CD4-positive, alpha-beta T cell (primary cell): ENCODE measurements at regions not wholly inside any gene's neighbourhood (a gene's known extent, or its start where the extent isn't known, plus 50 kb on each side); places are given as distances from the start of the nearest gene placed in this dataset.

Experiments used
- ATAC-seq: fragments of 200-7000 bp; cut with Tn5 transposase; one replicate; pipeline ENCODE4 v1.10.0; 2022; ENCODE audit warnings: mild to moderate bottlenecking; ENCODE audit not compliant: poor library complexity
- CTCF ChIA-PET: fragments of 350-600 bp; sonication (Branson Sonifier 250); formaldehyde crosslinking; loops from one replicate; lab custom pipeline; 2021; ENCODE audit warnings: antibody characterized with exemption, inconsistent platforms; lab: Charles Lee
- POLR2A ChIA-PET: fragments of 350-600 bp; sonication (Branson Sonifier 250); formaldehyde crosslinking; loops from one replicate; lab custom pipeline; 2021; ENCODE audit warnings: antibody characterized with exemption, inconsistent platforms; lab: Charles Lee
- DNase-seq, 14 experiments: peaks; one replicate each; pipeline ENCODE4 v3.0.0-alpha.2; 2013 to 2020; ENCODE audit warnings: mixed read lengths in 2 of 14
- H3K27ac ChIP-seq, 2 donors: one replicate each; pipeline versions ENCODE4 v1.5.1 to v1.7.0; 2013; ENCODE audit warnings: low read length in 2 of 2, low read depth in 1 of 2, mild to moderate bottlenecking in 1 of 2
- H3K27me3 ChIP-seq, 2 experiments: 1 replicate in 1 of 2; 2 replicates in 1 of 2; pipeline versions ENCODE4 v1.6.1 to v1.7.0; 2013; ENCODE audit warnings: low read length in 2 of 2, control low read depth in 1 of 2, mild to moderate bottlenecking in 1 of 2, moderate library complexity in 1 of 2; ENCODE audit not compliant: insufficient read depth in 2 of 2, control insufficient read depth in 1 of 2
- H3K36me3 ChIP-seq: one replicate; pipeline ENCODE4 v1.6.1; 2013; ENCODE audit warnings: low read length, control low read depth; ENCODE audit not compliant: insufficient read depth
- H3K4me1 ChIP-seq: one replicate; pipeline ENCODE4 v1.6.1; 2013; ENCODE audit warnings: low read length, control low read depth; ENCODE audit not compliant: insufficient read depth
- H3K4me3 ChIP-seq: one replicate; pipeline ENCODE4 v1.5.1; 2013; ENCODE audit warnings: mild to moderate bottlenecking, low read length, moderate library complexity
- H3K9me3 ChIP-seq, 2 experiments: 1 replicate in 1 of 2; 2 replicates in 1 of 2; pipeline versions ENCODE4 v1.6.1 to v1.7.0; 2013; ENCODE audit warnings: low read length in 2 of 2, mild to moderate bottlenecking in 2 of 2, control low read depth in 1 of 2, moderate library complexity in 1 of 2; ENCODE audit not compliant: control insufficient read depth in 1 of 2, insufficient read depth in 1 of 2
- H3K27ac Mint-ChIP-seq: one replicate; pipeline ENCODE4 v1.8.0; 2020; ENCODE audit warnings: mixed read lengths
- H3K27me3 Mint-ChIP-seq: one replicate; pipeline ENCODE4 v1.8.0; 2021; ENCODE audit warnings: mixed read lengths
- H3K36me3 Mint-ChIP-seq: one replicate; pipeline ENCODE4 v1.8.0; 2021; ENCODE audit warnings: low read depth, mixed read lengths
- H3K4me1 Mint-ChIP-seq: one replicate; pipeline ENCODE4 v1.8.0; 2021; ENCODE audit warnings: low read depth, mixed read lengths
- H3K4me3 Mint-ChIP-seq: one replicate; pipeline ENCODE4 v1.8.0; 2020; ENCODE audit warnings: mild to moderate bottlenecking, mixed read lengths
- H3K9me3 Mint-ChIP-seq: one replicate; pipeline ENCODE4 v1.8.0; 2020; ENCODE audit warnings: mixed read lengths
- intact Hi-C, 2 experiments: fragments of 100-400 bp; cut with DNase I in 1 of 2; cut with micrococcal nuclease in 1 of 2; formaldehyde crosslinking; loops; one replicate each; pipeline versions ENCODE4 v1.15.1 to v1.9.0; 2023 to 2025; cut with DNase I, micrococcal nuclease
- TF ChIP-seq, protein P1 (sequence below): fragments of 200-600 bp; IDR thresholded peaks from one replicate; pipeline ENCODE4 v1.8.0; 2022; ENCODE audit warnings: antibody characterized with exemption, mild to moderate bottlenecking

DNA sequence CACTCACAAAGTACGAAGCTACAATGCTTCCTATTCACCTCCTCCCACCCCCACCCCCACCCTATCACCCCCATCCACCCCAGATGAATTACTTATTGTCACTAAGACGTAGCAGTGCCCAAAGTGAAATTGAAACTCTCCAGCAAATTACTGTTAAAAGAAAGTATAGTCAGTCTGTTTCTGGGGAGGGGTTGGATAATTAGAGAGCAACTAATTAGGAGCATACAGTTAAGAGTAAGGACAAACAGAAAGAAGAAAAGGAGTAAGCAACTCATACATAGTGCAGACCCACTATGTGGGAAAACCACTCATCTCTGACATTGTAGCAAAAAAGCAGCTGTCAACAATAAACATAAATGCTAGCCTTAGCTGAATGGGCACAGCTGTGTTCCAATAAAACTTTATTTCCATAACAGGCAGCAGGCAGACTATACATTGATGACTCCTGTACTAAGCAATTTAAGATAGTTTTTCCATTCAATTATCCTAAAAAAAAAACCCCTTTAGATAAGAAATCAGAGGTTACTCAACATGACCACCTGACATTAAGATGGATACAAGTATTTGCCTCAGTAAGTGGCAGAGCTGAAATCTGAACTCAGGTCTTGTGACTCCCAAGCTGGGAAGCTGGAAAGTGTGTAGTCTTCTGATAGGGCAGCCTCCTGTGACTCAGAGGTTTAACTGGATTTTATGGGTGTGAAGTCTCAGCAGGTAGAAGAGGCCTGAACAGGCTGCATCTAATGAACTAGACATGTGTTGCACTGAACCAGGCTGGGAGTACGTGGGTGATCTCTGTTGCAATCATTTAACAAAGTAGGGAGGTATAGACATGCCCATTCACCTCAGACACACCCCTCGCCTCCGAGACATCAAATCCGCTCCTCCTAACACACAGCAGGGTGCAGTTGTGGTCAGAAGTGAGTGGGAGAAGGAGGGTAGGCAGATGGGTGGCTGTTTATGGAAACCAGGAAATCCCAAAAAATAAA lies 171.8 kb upstream of the KLF7 start:
- Mint-ChIP-seq H3K4me1 (peaks cover 19% of the 10 kb centered on the region), H3K4me3 (no peak overlapping the region), H3K27ac (no peak overlapping the region), H3K36me3 (no peaks in the 10 kb centered on the region), H3K9me3 (no peaks in the 10 kb centered on the region), H3K27me3 (no peaks in the 10 kb centered on the region)
- H3K4me1 ChIP-seq = peaks cover 12% of the 10 kb centered on the region
- intact Hi-C loops = no loop called here
- H3K4me3 ChIP-seq = peak overlapping the region; percentile 15
- no peaks in the 10 kb centered on the region for H3K27me3 ChIP-seq
- ChIA-PET POLR2A (interaction anchor here (0.9 to 1.3 kb wide), 2 partner anchors 72 to 172 kb away, joined by 4 to 5 read pairs; partner anchors contain the start of gene KLF7), CTCF (interaction anchor here (0.9 kb wide), 1 partner anchor 28 kb away, joined by 3 read pairs; no protein-coding TSS in a partner anchor)
- no peaks in the 10 kb centered on the region for H3K9me3 ChIP-seq
- H3K27ac ChIP-seq = no peak overlapping the region
- peak in 1 of 14 experiments; percentile 61 for DNase-seq
- H3K36me3 ChIP-seq = no peaks in the 10 kb centered on the region
- TF ChIP-seq, protein P1, sequence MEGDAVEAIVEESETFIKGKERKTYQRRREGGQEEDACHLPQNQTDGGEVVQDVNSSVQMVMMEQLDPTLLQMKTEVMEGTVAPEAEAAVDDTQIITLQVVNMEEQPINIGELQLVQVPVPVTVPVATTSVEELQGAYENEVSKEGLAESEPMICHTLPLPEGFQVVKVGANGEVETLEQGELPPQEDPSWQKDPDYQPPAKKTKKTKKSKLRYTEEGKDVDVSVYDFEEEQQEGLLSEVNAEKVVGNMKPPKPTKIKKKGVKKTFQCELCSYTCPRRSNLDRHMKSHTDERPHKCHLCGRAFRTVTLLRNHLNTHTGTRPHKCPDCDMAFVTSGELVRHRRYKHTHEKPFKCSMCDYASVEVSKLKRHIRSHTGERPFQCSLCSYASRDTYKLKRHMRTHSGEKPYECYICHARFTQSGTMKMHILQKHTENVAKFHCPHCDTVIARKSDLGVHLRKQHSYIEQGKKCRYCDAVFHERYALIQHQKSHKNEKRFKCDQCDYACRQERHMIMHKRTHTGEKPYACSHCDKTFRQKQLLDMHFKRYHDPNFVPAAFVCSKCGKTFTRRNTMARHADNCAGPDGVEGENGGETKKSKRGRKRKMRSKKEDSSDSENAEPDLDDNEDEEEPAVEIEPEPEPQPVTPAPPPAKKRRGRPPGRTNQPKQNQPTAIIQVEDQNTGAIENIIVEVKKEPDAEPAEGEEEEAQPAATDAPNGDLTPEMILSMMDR = no peak
- no peak for ATAC-seq

DNA sequence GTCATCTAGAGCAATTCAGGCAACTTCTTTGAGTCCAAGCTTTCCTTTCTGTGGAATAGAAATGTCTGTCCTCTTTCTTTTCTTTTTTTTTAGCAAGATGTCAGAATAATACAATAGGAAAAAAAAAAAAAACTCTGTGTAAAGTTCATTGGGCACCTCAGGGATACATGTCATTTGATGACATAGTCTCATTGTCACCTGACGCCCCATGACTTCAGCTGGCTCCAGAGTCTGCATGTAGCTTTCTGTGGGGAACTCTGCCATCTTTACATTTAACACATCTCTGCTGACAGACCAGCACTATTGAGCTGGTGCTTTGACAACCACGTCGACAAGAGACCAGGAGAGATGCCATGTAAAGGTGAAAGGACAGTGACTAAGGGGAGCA lies 172.5 kb upstream of the KLF7 start:
- TF ChIP-seq, protein P1 = no peak
- intact Hi-C loops = no loop called here
- H3K27me3 Mint-ChIP-seq = no peaks in the 10 kb centered on the region
- DNase-seq = no peak
- no peaks in the 10 kb centered on the region for H3K36me3 ChIP-seq
- no peak overlapping the region for H3K4me3 ChIP-seq
- POLR2A ChIA-PET = interaction anchor here (0.9 to 1.3 kb wide), 2 partner anchors 72 to 172 kb away, joined by 4 to 5 read pairs; partner anchors contain the start of gene KLF7
- peaks cover 16% of the 10 kb centered on the region for H3K4me1 Mint-ChIP-seq
- H3K4me3 Mint-ChIP-seq = no peak overlapping the region
- no peaks in the 10 kb centered on the region for H3K27me3 ChIP-seq
- peak; percentile 37 for ATAC-seq
- no peak overlapping the region for H3K27ac ChIP-seq
- H3K4me1 ChIP-seq = peaks cover 12% of the 10 kb centered on the region
- CTCF ChIA-PET = interaction anchor here (1.0 kb wide), 1 partner anchor 60 kb away, joined by 3 read pairs; no protein-coding TSS in a partner anchor
- no peak overlapping the region for H3K27ac Mint-ChIP-seq
- no peaks in the 10 kb centered on the region for H3K9me3 ChIP-seq
- no peaks in the 10 kb centered on the region for H3K9me3 Mint-ChIP-seq
- H3K36me3 Mint-ChIP-seq = no peaks in the 10 kb centered on the region

DNA sequence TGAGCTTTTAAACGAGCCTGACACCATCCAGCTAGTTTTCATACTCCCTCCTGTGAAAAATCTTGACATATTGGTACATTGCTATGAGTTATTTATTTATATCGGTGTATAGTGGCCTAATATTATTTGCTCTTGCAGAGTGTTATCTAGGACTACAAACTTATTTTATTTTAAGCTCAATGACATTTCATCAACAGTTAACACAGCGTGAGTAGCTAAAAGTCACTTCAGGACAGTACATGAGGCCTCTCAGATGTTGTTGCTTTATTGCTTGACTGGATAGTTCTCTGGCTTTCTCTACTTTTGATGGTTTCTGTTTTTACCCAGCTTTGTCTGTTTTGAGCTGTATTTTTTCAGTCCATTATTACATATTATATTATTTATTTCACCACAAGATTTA lies 172.9 kb upstream of the KLF7 start:
- H3K36me3 Mint-ChIP-seq = no peaks in the 10 kb centered on the region
- Histone ChIP-seq H3K36me3 (no peaks in the 10 kb centered on the region), H3K9me3 (no peaks in the 10 kb centered on the region), H3K4me3 (no peak overlapping the region), H3K27me3 (no peaks in the 10 kb centered on the region), H3K27ac (no peak overlapping the region), H3K4me1 (peaks cover 12% of the 10 kb centered on the region)
- DNase-seq (no peak), ATAC-seq (no peak)
- H3K27me3 Mint-ChIP-seq = no peaks in the 10 kb centered on the region
- TF ChIP-seq, protein P1 = no peak
- intact Hi-C loops = no loop called here
- ChIA-PET POLR2A (interaction anchor here (0.9 kb wide), 1 partner anchor 73 kb away, joined by 4 read pairs; no protein-coding TSS in a partner anchor), CTCF (interaction anchor here (1.0 kb wide), 1 partner anchor 60 kb away, joined by 3 read pairs; no protein-coding TSS in a partner anchor)
- no peak overlapping the region for H3K27ac Mint-ChIP-seq
- peaks cover 16% of the 10 kb centered on the region for H3K4me1 Mint-ChIP-seq
- H3K4me3 Mint-ChIP-seq = no peak overlapping the region
- no peaks in the 10 kb centered on the region for H3K9me3 Mint-ChIP-seq
